NB4 (cell line): ENCODE measurements at regions not wholly inside any gene's neighbourhood (a gene's known extent, or its start where the extent isn't known, plus 50 kb on each side); places are given as distances from the start of the nearest gene placed in this dataset.

Experiments used
- CTCF ChIP-seq: IDR thresholded peaks from one replicate; pipeline ENCODE4 v1.5.1; 2012; ENCODE audit warnings: low read depth, low read length
- POLR2A ChIP-seq: IDR thresholded peaks from 2 replicates; pipeline ENCODE4 v1.6.1; 2011; ENCODE audit warnings: mild to moderate bottlenecking; ENCODE audit not compliant: insufficient read length; ENCODE audit errors: extremely low read depth

GRCh38 chr1:72690871-72691270, 408.5 kb upstream of the NEGR1 start:
- TF ChIP-seq CTCF, result no peak
- no peak for TF ChIP-seq POLR2A
